ENCODE measurements at regions not wholly inside any gene's neighbourhood (a gene's known extent, or its start where the extent isn't known, plus 50 kb on each side); places are given as distances from the start of the nearest gene placed in this dataset.

GRCh38 chr18:51321696-51322095 is 124.2 kb upstream of the MEX3C start:
- DNase-seq (ENCODE audit: low read depth, low spot score) = no peak
- peaks cover 6% of the 10 kb centered on the region for H3K9me3 ChIP-seq (ENCODE audit: control insufficient read depth, insufficient read depth, low read length)
- TF ChIP-seq CTCF (IDR thresholded peaks at IDR 0.05; ENCODE audit: low read depth, low read length) = no peak
- CTCF ChIA-PET = no interaction called here
- H3K4me3 ChIP-seq (ENCODE audit: low read depth, low read length) = no peak overlapping the region
- no peak overlapping the region for H3K27ac ChIP-seq (ENCODE audit: low read depth, low read length)
- H3K27me3 ChIP-seq (ENCODE audit: control insufficient read depth, insufficient read depth, low read length) = no peaks in the 10 kb centered on the region
- POLR2A ChIA-PET = no interaction called here

GRCh38 chr18:51323961-51324360 is 126.5 kb upstream of the MEX3C start:
- Histone ChIP-seq H3K27ac (ENCODE audit: low read depth, low read length) (no peak overlapping the region), H3K4me3 (ENCODE audit: low read depth, low read length) (no peak overlapping the region), H3K9me3 (ENCODE audit: control insufficient read depth, insufficient read depth, low read length) (peaks cover 6% of the 10 kb centered on the region), H3K27me3 (ENCODE audit: control insufficient read depth, insufficient read depth, low read length) (no peaks in the 10 kb centered on the region)
- DNase-seq (ENCODE audit: low read depth, low spot score) = no peak
- CTCF ChIA-PET = no interaction called here
- TF ChIP-seq CTCF (IDR thresholded peaks at IDR 0.05; ENCODE audit: low read depth, low read length) = no peak
- POLR2A ChIA-PET = no interaction called here

- POLR2A ChIA-PET = no interaction called here
- DNase-seq (ENCODE audit: low read depth, low spot score) = no peak
- H3K27me3 ChIP-seq (ENCODE audit: control insufficient read depth, insufficient read depth, low read length) = no peaks in the 10 kb centered on the region
- CTCF ChIA-PET = no interaction called here
- H3K9me3 ChIP-seq (ENCODE audit: control insufficient read depth, insufficient read depth, low read length) = peaks cover 2% of the 10 kb centered on the region
- no peak overlapping the region for H3K4me3 ChIP-seq (ENCODE audit: low read depth, low read length)
- no peak overlapping the region for H3K27ac ChIP-seq (ENCODE audit: low read depth, low read length)
- TF ChIP-seq CTCF (IDR thresholded peaks at IDR 0.05; ENCODE audit: low read depth, low read length) = no peak
These were observed 132.7 kb upstream of the MEX3C start for GRCh38 chr18:51330148-51330547.

GRCh38 chr18:51330739-51331138 is 133.3 kb upstream of the MEX3C start:
- DNase-seq (ENCODE audit: low read depth, low spot score) = no peak
- POLR2A ChIA-PET = no interaction called here
- no peak for TF ChIP-seq CTCF (IDR thresholded peaks at IDR 0.05; ENCODE audit: low read depth, low read length)
- Histone ChIP-seq H3K9me3 (ENCODE audit: control insufficient read depth, insufficient read depth, low read length) (peaks cover 2% of the 10 kb centered on the region), H3K4me3 (ENCODE audit: low read depth, low read length) (no peak overlapping the region), H3K27me3 (ENCODE audit: control insufficient read depth, insufficient read depth, low read length) (no peaks in the 10 kb centered on the region), H3K27ac (ENCODE audit: low read depth, low read length) (no peak overlapping the region)
- CTCF ChIA-PET = no interaction called here

- TF ChIP-seq CTCF (IDR thresholded peaks at IDR 0.05; ENCODE audit: low read depth, low read length) = no peak
- H3K4me3 ChIP-seq (ENCODE audit: low read depth, low read length) = no peak overlapping the region
- DNase-seq (ENCODE audit: low read depth, low spot score) = no peak
- H3K9me3 ChIP-seq (ENCODE audit: control insufficient read depth, insufficient read depth, low read length) = peaks cover 10% of the 10 kb centered on the region; the same call in 1 of the 2 replicates
- CTCF ChIA-PET = no interaction called here
- H3K27me3 ChIP-seq (ENCODE audit: control insufficient read depth, insufficient read depth, low read length) = no peaks in the 10 kb centered on the region
- POLR2A ChIA-PET = no interaction called here
- no peak overlapping the region for H3K27ac ChIP-seq (ENCODE audit: low read depth, low read length)
These were observed 139.9 kb upstream of the MEX3C start for GRCh38 chr18:51337406-51337805.

Data from AG04450 (cell line).